Panc1 (cell line): ENCODE measurements at regions not wholly inside any gene's neighbourhood (a gene's known extent, or its start where the extent isn't known, plus 50 kb on each side); places are given as distances from the start of the nearest gene placed in this dataset.

Experiments
- CTCF ChIP-seq: fragments of 450-650 bp; IDR thresholded peaks from 2 replicates; pipeline ENCODE4 v1.5.1; 2017; ENCODE audit warnings: mild to moderate bottlenecking
- POLR2AphosphoS5 ChIP-seq: IDR thresholded peaks from 2 replicates; pipeline ENCODE4 v1.6.1; 2012; ENCODE audit warnings: mild to moderate bottlenecking, low read depth, low read length, moderate library complexity
- REST ChIP-seq, 2 experiments: IDR thresholded peaks; 2 replicates each; pipeline ENCODE4 v1.6.1; 2011 to 2012; ENCODE audit warnings: low read depth in 2 of 2, control low read depth in 1 of 2, low read length in 1 of 2, mild to moderate bottlenecking in 1 of 2, moderate library complexity in 1 of 2; ENCODE audit not compliant: insufficient read depth in 1 of 2
- SIN3A ChIP-seq: IDR thresholded peaks from 2 replicates; pipeline ENCODE4 v1.6.1; 2012; ENCODE audit warnings: low read depth, mild to moderate bottlenecking, low read length, moderate library complexity, borderline replicate concordance; ENCODE audit not compliant: insufficient read depth
- TCF7L2 ChIP-seq: IDR thresholded peaks from 2 replicates; pipeline ENCODE4 v1.6.1; 2011; ENCODE audit warnings: mild to moderate bottlenecking, low read depth, low read length, inconsistent platforms

- no peak for TF ChIP-seq POLR2AphosphoS5
- no peak for TF ChIP-seq CTCF
- no peak for TF ChIP-seq SIN3A
- no peak for TF ChIP-seq REST (IDR thresholded peaks at IDR 0.05; ENCODE audit: insufficient read depth in 1 of 2, low read depth in 2 of 2, low read length in 1 of 2)
- no peak for TF ChIP-seq TCF7L2
Measured at GRCh38 chr4:87718217-87718835, 68.2 kb downstream of the DMP1 start.
